Activated B cell treated with CpG ODN at 0.5 μM for 24 hours (primary cell): ENCODE measurements at regions not wholly inside any gene's neighbourhood (a gene's known extent, or its start where the extent isn't known, plus 50 kb on each side); places are given as distances from the start of the nearest gene placed in this dataset.

ENCODE experiments used
- ATAC-seq: fragments of 200-7000 bp; cut with Tn5 transposase; one replicate; pipeline ENCODE4 v1.10.0; 2021; ENCODE audit warnings: low read depth, mild to moderate bottlenecking, moderate library complexity
- CTCF ChIA-PET: fragments of 350-600 bp; sonication (Branson Sonifier 250); formaldehyde crosslinking; loops from one replicate; lab custom pipeline; 2021; ENCODE audit warnings: antibody characterized with exemption; lab: Charles Lee
- POLR2A ChIA-PET: fragments of 350-600 bp; sonication (Branson Sonifier 250); formaldehyde crosslinking; loops from one replicate; lab custom pipeline; 2021; ENCODE audit warnings: antibody characterized with exemption; lab: Charles Lee
- DNase-seq: peaks from one replicate; pipeline ENCODE4 v3.0.0; 2022
- H3K27ac Mint-ChIP-seq: one replicate; pipeline ENCODE4 v1.8.0; 2020; ENCODE audit warnings: mixed read lengths
- H3K27me3 Mint-ChIP-seq: one replicate; pipeline ENCODE4 v1.8.0; 2021; ENCODE audit warnings: mixed read lengths
- H3K36me3 Mint-ChIP-seq: one replicate; pipeline ENCODE4 v1.8.0; 2021; ENCODE audit warnings: low read depth, mixed read lengths
- H3K4me1 Mint-ChIP-seq: one replicate; pipeline ENCODE4 v1.8.0; 2021; ENCODE audit warnings: mixed read lengths
- H3K4me3 Mint-ChIP-seq: one replicate; pipeline ENCODE4 v1.8.0; 2020; ENCODE audit warnings: mild to moderate bottlenecking, mixed read lengths
- H3K9me3 Mint-ChIP-seq: one replicate; pipeline ENCODE4 v1.8.0; 2020; ENCODE audit warnings: mixed read lengths
- CTCF ChIP-seq: fragments of 200-600 bp; IDR thresholded peaks from one replicate; pipeline ENCODE4 v1.8.0; 2022; ENCODE audit warnings: antibody characterized with exemption, mild to moderate bottlenecking
- intact Hi-C: fragments of 100-400 bp; cut with micrococcal nuclease; formaldehyde crosslinking; loops from one replicate; pipeline ENCODE4 v1.15.1; 2024

- no peaks in the 10 kb centered on the region for H3K36me3 Mint-ChIP-seq
- no peaks in the 10 kb centered on the region for H3K9me3 Mint-ChIP-seq
- intact Hi-C loops = no loop called here
- no peaks in the 10 kb centered on the region for H3K27me3 Mint-ChIP-seq
- no peaks in the 10 kb centered on the region for H3K4me1 Mint-ChIP-seq
- DNase-seq = no peak
- CTCF ChIA-PET = no interaction called here
- TF ChIP-seq CTCF = no peak
- H3K27ac Mint-ChIP-seq = no peak overlapping the region
- ATAC-seq = no peak
- POLR2A ChIA-PET = no interaction called here
- H3K4me3 Mint-ChIP-seq = no peak overlapping the region
Measured at GRCh38 chr1:98133131-98133530, 212.3 kb upstream of the DPYD start.

- Mint-ChIP-seq H3K4me3 (no peak overlapping the region), H3K9me3 (no peaks in the 10 kb centered on the region), H3K36me3 (no peaks in the 10 kb centered on the region), H3K27me3 (no peaks in the 10 kb centered on the region), H3K4me1 (no peaks in the 10 kb centered on the region), H3K27ac (no peak overlapping the region)
- POLR2A ChIA-PET = no interaction called here
- no peak for TF ChIP-seq CTCF
- ATAC-seq = no peak
- intact Hi-C loops = no loop called here
- DNase-seq = no peak
- CTCF ChIA-PET = no interaction called here
Measured at GRCh38 chr1:98130408-98130807, 209.6 kb upstream of the DPYD start.

DNA sequence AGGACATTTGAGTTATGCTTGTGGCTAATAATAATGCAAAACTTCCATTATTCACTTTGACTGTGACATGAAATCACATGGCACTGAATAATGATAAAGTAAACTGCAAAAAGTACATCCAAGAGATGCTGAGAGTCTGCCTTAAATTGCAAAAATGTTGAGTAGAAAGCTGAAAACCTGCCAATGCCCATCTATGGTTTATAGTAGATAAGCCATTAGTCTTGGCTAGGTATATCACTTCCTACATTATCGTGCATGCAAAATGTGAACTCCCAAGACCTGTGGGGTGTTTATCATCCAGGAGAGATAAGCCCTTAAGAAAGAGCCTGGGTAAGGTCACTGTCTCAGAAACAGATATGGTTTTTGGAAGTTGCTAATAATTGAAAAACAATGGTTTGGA, 208.7 kb upstream of the DPYD start:
- DNase-seq (no peak), ATAC-seq (no peak)
- Mint-ChIP-seq H3K9me3 (no peaks in the 10 kb centered on the region), H3K36me3 (no peaks in the 10 kb centered on the region), H3K27ac (no peak overlapping the region), H3K4me1 (no peaks in the 10 kb centered on the region), H3K27me3 (no peaks in the 10 kb centered on the region), H3K4me3 (no peak overlapping the region)
- TF ChIP-seq CTCF = no peak
- ChIA-PET CTCF (no interaction called here), POLR2A (no interaction called here)
- intact Hi-C loops = no loop called here

DNA sequence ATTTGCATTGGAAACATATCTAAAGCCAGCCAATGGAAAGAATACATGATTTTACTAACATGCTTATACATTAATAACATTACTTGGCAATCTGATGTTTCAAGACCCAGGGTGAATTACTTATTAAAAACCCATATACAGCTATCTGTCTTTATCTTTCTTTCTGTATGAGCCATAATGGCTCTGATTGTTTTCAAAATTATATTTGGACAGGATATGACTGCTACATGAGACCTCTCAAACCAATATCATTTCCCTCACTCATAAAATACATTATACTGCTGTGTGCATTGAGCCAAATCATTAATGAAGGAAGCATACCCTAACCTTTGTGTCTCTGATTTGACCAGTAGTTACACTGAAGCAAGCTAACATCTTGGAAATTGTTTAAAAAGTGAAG, 205.9 kb upstream of the DPYD start:
- Mint-ChIP-seq H3K27me3 (no peaks in the 10 kb centered on the region), H3K36me3 (no peaks in the 10 kb centered on the region), H3K27ac (no peak overlapping the region), H3K4me1 (no peaks in the 10 kb centered on the region), H3K9me3 (peaks cover 3% of the 10 kb centered on the region), H3K4me3 (no peak overlapping the region)
- intact Hi-C loops = no loop called here
- POLR2A ChIA-PET = no interaction called here
- TF ChIP-seq CTCF = no peak
- DNase-seq = no peak
- no peak for ATAC-seq
- CTCF ChIA-PET = no interaction called here

DNA sequence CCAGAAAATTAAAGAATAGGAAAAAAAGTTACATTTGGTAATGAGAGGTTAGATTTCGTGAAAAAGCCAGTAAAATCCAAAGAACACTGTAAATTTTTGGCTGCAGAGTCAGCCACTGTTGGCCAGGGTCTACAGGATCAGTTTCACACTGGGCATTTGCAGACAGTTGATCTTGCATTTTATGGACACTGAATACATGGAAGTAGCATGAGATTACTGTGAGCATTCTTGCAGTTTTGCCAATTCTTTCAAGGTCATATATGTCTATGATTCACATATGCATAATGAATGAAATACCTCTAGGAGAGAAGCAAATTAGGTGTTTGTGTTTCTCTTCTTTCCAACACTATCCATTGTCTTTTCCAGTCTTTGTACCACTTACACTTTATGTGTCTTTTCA, 200.8 kb upstream of the DPYD start:
- ATAC-seq = no peak

More for the DNA sequence above, 200.8 kb upstream of the DPYD start:
- ChIA-PET CTCF (no interaction called here), POLR2A (no interaction called here)
- Mint-ChIP-seq H3K9me3 (peaks cover 3% of the 10 kb centered on the region), H3K36me3 (no peaks in the 10 kb centered on the region), H3K27me3 (no peaks in the 10 kb centered on the region), H3K4me3 (no peak overlapping the region), H3K4me1 (no peaks in the 10 kb centered on the region), H3K27ac (no peak overlapping the region)
- TF ChIP-seq CTCF = no peak
- intact Hi-C loops = no loop called here
- no peak for DNase-seq
